ENCODE measurements at regions not wholly inside any gene's neighbourhood (a gene's known extent, or its start where the extent isn't known, plus 50 kb on each side); places are given as distances from the start of the nearest gene placed in this dataset.
"Not testable (repeated sequence)": the region's sequence is repeated elsewhere in the genome, so short reads cannot be mapped to it uniquely, and the experiment has no call there.

GRCh38 chr5:54807421-54807820 is 178.0 kb downstream of the ESM1 start:
- DNase-seq, result no peak

DNA sequence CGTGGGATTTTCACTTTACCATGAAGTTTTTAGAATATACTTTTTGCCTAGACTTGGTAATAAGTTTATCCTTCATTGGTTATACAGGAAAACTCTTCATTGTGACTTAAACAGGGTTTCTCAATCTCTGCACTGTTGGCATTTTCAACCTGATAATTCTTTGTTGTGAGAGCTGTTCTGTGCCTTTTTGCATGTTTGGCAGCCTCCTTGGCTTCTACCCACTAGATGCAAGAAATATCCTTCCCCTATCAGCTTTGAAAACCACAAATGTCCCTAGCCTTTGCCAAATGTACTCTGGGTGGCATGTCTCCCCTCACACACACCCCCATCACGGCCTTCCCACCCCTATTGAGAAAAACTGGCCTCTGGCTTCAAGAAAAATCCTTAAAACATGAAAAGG is 180.9 kb downstream of the ESM1 start:
- no peak for DNase-seq

- DNase-seq, result no peak
Measured at GRCh38 chr5:54804086-54804485, 181.3 kb downstream of the ESM1 start.

GRCh38 chr5:54803471-54804011 is 181.9 kb downstream of the ESM1 start:
- no peak for DNase-seq

DNA sequence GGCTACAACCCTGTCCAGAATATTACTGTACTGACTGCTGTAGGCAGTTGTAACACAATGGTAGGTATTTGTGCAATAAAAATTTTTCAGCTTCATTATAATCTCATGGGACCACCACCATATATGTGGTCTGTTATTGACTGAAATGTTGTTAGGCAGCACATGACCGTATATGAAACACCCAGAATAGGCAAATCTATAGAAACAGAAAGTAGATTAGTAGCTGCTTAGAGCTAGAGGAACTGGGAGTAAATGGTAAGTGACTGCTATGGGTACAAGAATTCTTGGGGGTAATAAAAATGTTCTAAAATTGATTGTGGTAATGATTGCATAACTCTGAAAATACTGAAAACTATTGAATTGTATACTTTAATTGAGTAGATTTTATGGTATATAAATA is 185.7 kb downstream of the ESM1 start:
- no peak for DNase-seq

- no peak for DNase-seq
Measured at GRCh38 chr5:54795777-54796176, 189.6 kb downstream of the ESM1 start.

DNA sequence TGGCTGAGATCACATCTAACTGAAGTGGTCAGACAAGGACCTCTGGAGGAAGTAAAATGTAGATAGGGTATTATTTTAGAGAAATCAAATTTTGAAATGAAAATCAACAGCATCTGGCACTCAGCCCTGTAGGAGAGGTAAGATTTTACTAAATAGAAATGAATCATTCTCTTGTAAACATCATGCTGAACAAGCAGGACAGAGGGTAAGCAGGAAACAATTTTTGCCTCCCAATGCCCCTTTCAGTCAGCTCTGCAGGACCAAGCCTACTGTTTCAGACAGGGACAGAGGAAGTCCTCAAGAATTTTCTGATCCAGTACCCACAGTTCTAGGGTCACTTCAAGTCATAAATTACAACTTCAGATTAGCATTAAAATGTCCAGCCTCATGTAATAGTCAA is 190.1 kb downstream of the ESM1 start:
- no peak for DNase-seq

GRCh38 chr5:54794135-54794975 is 191.0 kb downstream of the ESM1 start:
- DNase-seq, result no peak

- DNase-seq, result no peak
Measured at GRCh38 chr5:54793468-54794134, 191.8 kb downstream of the ESM1 start.

DNA sequence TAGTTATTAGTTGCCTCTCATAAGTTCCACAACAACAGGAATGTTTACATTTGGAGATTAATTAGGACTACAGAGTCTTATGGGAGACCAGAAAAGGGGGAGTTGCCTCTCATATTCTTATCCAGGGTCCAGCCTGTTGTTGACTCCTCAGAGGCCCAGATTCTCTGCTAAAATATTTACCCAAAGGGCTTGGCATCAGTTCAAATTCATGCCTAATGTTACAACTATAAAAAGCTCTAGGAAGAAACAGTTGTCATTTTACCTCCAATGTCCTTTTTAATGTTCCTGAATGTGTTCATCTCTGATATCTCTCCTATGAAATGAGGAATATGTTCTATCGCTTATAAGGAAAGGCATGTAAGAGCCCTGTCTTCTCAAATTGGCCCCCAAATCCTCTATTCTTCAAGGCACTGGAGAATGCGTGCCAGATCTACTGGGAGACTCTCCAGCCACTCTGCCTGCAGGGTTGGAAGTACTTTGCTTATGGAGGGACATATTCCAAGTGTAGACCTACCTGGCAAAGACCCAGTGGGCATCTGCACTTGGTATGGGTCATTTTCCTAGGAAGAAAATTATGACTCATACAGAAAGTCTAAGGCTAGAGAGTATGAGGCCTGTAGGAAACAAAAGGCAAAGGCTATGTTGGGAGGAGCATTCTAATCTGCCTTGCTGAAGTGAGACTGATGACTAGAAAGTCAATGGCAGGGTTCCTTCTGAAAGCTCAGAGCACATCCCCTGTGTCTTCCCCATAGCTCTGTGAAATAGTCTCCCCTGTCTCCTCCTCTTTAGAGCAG is 192.6 kb downstream of the ESM1 start:
- DNase-seq, result no peak

GRCh38 chr5:54787910-54788309 is 197.5 kb downstream of the ESM1 start:
- not testable (repeated sequence) for DNase-seq

DNA sequence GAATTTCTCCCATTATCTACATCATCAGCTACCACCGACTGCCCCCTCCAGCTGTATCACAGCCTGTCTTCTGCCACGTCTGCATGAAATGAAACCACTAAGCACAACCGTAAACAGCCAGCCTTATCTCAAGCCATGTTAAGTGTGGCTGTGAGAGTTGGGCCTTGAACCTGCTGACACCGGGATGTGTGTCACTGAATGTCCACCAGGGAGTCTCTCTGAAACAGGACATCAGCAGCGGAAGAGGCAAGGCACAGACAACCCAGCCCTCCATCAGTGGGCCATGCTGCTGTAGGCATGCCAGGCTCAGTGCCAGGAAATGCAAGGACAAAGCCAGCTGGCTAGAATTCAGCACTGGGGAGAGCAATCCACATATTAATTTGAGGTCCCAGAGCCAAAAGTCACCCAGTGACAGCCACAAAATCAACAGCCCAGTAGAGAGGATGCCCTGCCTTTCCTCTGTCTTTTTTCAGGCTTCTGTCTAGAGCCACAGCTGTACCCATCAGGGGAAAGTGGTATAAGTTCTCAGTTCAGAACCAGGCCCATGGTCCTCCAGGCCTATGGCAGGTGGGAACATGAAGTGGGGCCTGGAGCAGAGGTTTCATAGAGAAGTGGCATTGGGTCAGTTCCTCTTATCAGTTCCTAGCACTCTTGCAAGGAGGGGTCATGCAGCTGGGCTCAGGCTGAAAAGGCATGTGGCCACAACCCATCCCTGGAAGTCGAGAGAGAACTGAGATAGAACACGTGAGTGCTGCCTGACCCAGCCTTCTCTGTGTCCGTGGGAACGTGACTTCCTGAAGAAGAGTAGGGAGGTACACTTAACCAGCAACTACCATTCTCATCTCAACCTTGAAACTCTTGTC is 199.4 kb downstream of the ESM1 start:
- no peak for DNase-seq

DNA sequence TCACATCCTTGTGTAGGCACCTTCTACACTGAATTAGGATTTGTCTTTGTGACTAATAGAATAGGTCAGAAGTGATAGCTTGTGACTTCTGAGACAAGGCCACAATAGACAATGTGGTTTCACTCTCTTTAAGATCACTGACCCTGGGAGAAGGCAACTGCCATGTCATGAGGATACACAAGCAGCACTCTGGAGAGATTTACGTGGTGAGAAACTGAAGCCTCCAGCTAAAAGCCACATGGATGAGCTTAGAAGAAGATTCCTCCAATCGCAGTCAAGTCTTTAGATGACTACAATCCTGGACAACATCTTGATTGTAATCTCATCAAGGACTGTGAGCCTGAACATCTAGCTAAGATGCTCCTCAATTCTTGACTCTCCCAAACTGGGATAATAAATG is 206.6 kb downstream of the ESM1 start:
- DNase-seq, result no peak

- no peak for DNase-seq
Measured at GRCh38 chr5:54775645-54776044, 209.7 kb downstream of the ESM1 start.

DNA sequence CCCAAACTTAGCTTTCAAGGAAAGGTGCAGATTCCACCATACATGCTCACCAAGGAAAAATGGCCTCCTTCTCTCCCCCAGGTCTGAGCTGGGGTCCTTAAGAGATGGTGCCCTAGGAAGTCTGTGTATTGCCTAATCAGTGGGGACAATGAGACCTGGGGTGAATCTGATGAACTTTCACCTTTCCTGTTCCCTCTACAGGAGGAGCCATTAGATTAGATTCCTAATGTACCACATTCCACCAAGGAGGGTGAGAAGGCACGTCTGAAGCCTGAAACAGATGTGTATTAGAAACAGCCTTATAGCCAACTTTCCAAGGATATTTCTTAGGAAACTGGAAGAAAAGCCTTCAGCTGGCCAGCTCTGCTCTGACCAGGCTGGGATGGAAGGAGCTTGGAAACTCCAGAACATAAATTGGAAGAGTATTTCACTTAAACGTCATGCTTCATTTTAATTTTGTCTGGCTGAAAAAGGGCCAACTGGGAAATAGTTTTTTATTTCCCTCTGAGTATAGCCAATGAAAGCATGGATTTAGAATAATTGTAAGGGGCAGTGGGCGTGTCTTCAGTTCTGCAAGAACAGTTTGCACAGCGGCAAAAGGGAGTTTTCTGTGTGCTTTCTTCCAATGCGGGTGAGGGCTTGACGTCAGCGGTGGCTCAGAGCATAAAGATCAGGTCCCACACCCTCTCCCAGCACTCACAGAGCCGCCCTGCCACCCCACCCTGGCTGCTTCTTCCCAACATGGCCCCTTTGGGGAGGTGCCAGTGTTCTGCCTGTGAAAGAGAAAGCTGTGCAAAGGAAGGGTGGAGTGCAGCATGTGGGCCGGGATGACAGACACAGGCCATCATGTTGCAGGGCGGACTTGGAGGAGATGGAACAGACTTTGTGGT is 210.9 kb downstream of the ESM1 start:
- DNase-seq, result no peak

DNA sequence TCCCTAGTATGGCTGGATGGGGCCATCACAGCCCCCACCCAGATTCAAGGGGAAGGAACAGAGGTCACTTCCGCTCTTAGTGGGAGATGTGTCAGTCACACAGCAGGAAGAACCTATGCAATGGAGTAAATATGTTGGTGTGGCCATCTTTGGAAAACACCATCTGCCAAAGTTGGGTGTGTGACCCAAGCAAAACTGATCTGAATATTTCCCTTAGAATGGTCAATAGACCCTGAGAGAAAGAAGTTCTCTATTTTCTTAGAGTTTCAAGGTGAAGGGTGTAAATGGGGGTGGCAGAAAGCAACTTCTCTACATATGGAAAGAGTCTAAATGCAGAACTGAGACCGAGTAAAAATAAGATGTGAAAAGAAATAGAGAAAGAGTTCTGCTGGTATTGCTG is 212.7 kb downstream of the ESM1 start:
- no peak for DNase-seq

- no peak for DNase-seq
Measured at GRCh38 chr5:54772231-54772630, 213.2 kb downstream of the ESM1 start.

GRCh38 chr5:54769746-54770145 is 215.6 kb downstream of the ESM1 start:
- no peak for DNase-seq

GRCh38 chr5:54769072-54769471 is 216.3 kb downstream of the ESM1 start:
- no peak for DNase-seq

DNA sequence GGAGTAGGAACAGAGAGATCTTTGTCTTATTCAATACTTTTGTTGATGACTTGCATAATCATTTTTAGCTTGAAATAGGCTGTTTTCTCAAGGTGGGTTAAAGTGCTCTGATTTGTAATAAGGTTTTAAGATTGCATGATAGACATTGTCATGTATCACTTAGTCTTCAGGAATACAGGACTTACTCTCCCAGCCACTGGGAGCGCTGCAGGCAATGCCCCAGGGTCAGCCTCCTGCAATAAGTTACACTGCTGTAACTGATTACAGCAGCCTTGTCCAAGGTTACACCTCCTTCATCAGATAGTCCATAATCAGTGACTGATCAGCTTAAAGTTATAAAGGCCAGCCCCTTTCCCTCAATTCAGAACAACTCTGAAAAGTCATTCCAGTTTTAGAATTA is 218.6 kb downstream of the ESM1 start:
- DNase-seq, result no peak
